NCI-H345 treated with DMSO at 0.1 percent for 48 hours (cell line): ENCODE measurements at regions not wholly inside any gene's neighbourhood (a gene's known extent, or its start where the extent isn't known, plus 50 kb on each side); places are given as distances from the start of the nearest gene placed in this dataset.
"Not testable (repeated sequence)": the region's sequence is repeated elsewhere in the genome, so short reads cannot be mapped to it uniquely, and the experiment has no call there.

ENCODE experiments used
- DNase-seq: peaks from one replicate; lab custom pipeline; 2025; ENCODE audit not compliant: unreplicated experiment; lab: John Stamatoyannopoulos, UW

GRCh38 chr17:70320673-70321345, 151.5 kb downstream of the KCNJ2 start:
- no peak for DNase-seq

GRCh38 chr17:70321352-70321751, 152.0 kb downstream of the KCNJ2 start:
- DNase-seq, result no peak

GRCh38 chr17:70323269-70323668, 153.9 kb downstream of the KCNJ2 start:
- DNase-seq, result no peak

GRCh38 chr17:70324031-70324430, 154.7 kb downstream of the KCNJ2 start:
- DNase-seq, result no peak

GRCh38 chr17:70327279-70327678, 157.9 kb downstream of the KCNJ2 start:
- DNase-seq, result no peak

- no peak for DNase-seq
These were observed 158.4 kb downstream of the KCNJ2 start for GRCh38 chr17:70327723-70328122.

- no peak for DNase-seq
These were observed 160.4 kb downstream of the KCNJ2 start for GRCh38 chr17:70329721-70330120.

GRCh38 chr17:70331066-70331465, 161.7 kb downstream of the KCNJ2 start:
- not testable (repeated sequence) for DNase-seq

GRCh38 chr17:70332356-70333210, 163.3 kb downstream of the KCNJ2 start:
- no peak for DNase-seq

- DNase-seq, result no peak
These were observed 167.1 kb downstream of the KCNJ2 start for GRCh38 chr17:70336411-70336810.

GRCh38 chr17:70338946-70339354, 169.6 kb downstream of the KCNJ2 start:
- DNase-seq, result no peak

- DNase-seq, result no peak
These were observed 173.8 kb downstream of the KCNJ2 start for GRCh38 chr17:70343114-70343513.

GRCh38 chr17:70344386-70345060, 175.2 kb downstream of the KCNJ2 start:
- DNase-seq, result no peak

- no peak for DNase-seq
These were observed 175.7 kb downstream of the KCNJ2 start for GRCh38 chr17:70345061-70345460.

- DNase-seq, result no peak
These were observed 183.5 kb downstream of the KCNJ2 start for GRCh38 chr17:70352834-70353233.

- DNase-seq, result no peak
These were observed 184.2 kb downstream of the KCNJ2 start for GRCh38 chr17:70353408-70354092.

- DNase-seq, result no peak
These were observed 185.9 kb downstream of the KCNJ2 start for GRCh38 chr17:70355185-70355584.

- DNase-seq, result no peak
These were observed 187.9 kb downstream of the KCNJ2 start for GRCh38 chr17:70357190-70357589.

GRCh38 chr17:70365091-70365583, 195.8 kb downstream of the KCNJ2 start:
- DNase-seq, result no peak

- no peak for DNase-seq
These were observed 197.1 kb downstream of the KCNJ2 start for GRCh38 chr17:70366386-70366785.

- no peak for DNase-seq
These were observed 198.7 kb downstream of the KCNJ2 start for GRCh38 chr17:70368011-70368410.
